GM19452 (cell line): ENCODE measurements at regions not wholly inside any gene's neighbourhood (a gene's known extent, or its start where the extent isn't known, plus 50 kb on each side); places are given as distances from the start of the nearest gene placed in this dataset.

Experiments
- ATAC-seq: cut with Tn5 transposase; IDR thresholded peaks from one replicate; pipeline ENCODE4 v1.9.1; 2021; ENCODE audit not compliant: unreplicated experiment

GRCh38 chr2:54388076-54388475, 68.1 kb upstream of the SPTBN1 start:
- no peak for ATAC-seq

GRCh38 chr2:54392555-54393324, 63.4 kb upstream of the SPTBN1 start:
- ATAC-seq: no peak

GRCh38 chr2:54394392-54394791, 61.7 kb upstream of the SPTBN1 start:
- peak; percentile 87 for ATAC-seq

GRCh38 chr2:54396107-54396506, 60.0 kb upstream of the SPTBN1 start:
- ATAC-seq: no peak

- ATAC-seq: no peak
Observed at GRCh38 chr2:54396798-54397197, 59.3 kb upstream of the SPTBN1 start.

- ATAC-seq: no peak
Observed at GRCh38 chr2:54397426-54397825, 58.7 kb upstream of the SPTBN1 start.

GRCh38 chr2:54401554-54401953, 54.6 kb upstream of the SPTBN1 start:
- no peak for ATAC-seq

- ATAC-seq: no peak
Observed at GRCh38 chr2:54402350-54402749, 53.8 kb upstream of the SPTBN1 start.

- no peak for ATAC-seq
Observed at GRCh38 chr2:54403512-54404238, 52.5 kb upstream of the SPTBN1 start.

- no peak for ATAC-seq
Observed at GRCh38 chr2:54404270-54404669, 51.9 kb upstream of the SPTBN1 start.

- no peak for ATAC-seq
Observed at GRCh38 chr2:54406031-54406430, 50.1 kb upstream of the SPTBN1 start.
